Trophoblast cell (in vitro differentiated cells and primary cell): ENCODE measurements at regions not wholly inside any gene's neighbourhood (a gene's known extent, or its start where the extent isn't known, plus 50 kb on each side); places are given as distances from the start of the nearest gene placed in this dataset.

Experiments used
- DNase-seq, 2 donors: peaks; one replicate each; pipeline ENCODE4 v3.0.0-alpha.2; 2016
- H2AFZ ChIP-seq: 2 replicates; pipeline ENCODE4 v1.6.1; 2013; ENCODE audit warnings: low read length, moderate library complexity, mild to moderate bottlenecking; ENCODE audit not compliant: insufficient read depth, poor library complexity
- H2AK5ac ChIP-seq: 2 replicates; pipeline ENCODE4 v1.6.1; 2013; ENCODE audit warnings: mild to moderate bottlenecking, low read length
- H2BK120ac ChIP-seq: 2 replicates; pipeline ENCODE4 v1.6.1; 2013; ENCODE audit warnings: low read length, mild to moderate bottlenecking, moderate library complexity; ENCODE audit not compliant: insufficient read depth, poor library complexity
- H2BK12ac ChIP-seq: 2 replicates; pipeline ENCODE4 v1.6.1; 2013; ENCODE audit warnings: mild to moderate bottlenecking, low read length, moderate library complexity
- H2BK5ac ChIP-seq: 2 replicates; pipeline ENCODE4 v1.6.1; 2013; ENCODE audit warnings: low read length, low read depth, moderate library complexity, mild to moderate bottlenecking; ENCODE audit not compliant: poor library complexity
- H3K14ac ChIP-seq: 2 replicates; pipeline ENCODE4 v1.6.1; 2013; ENCODE audit warnings: mild to moderate bottlenecking, low read length
- H3K18ac ChIP-seq: 2 replicates; pipeline ENCODE4 v1.6.1; 2013; ENCODE audit warnings: mild to moderate bottlenecking, low read length
- H3K23ac ChIP-seq: 2 replicates; pipeline ENCODE4 v1.6.1; 2013; ENCODE audit warnings: low read length
- H3K27ac ChIP-seq: 2 replicates; pipeline ENCODE4 v1.5.1; 2013; ENCODE audit warnings: low read depth, mild to moderate bottlenecking, inconsistent platforms, low read length, moderate library complexity
- H3K27me3 ChIP-seq: 2 replicates; pipeline ENCODE4 v1.6.1; 2013; ENCODE audit warnings: inconsistent platforms, mild to moderate bottlenecking, low read length, moderate library complexity; ENCODE audit not compliant: insufficient read depth
- H3K36me3 ChIP-seq, 2 experiments: 1 replicate in 1 of 2; 2 replicates in 1 of 2; pipeline ENCODE4 v1.6.1; 2013; ENCODE audit warnings: low read length in 2 of 2, mild to moderate bottlenecking in 2 of 2, moderate library complexity in 1 of 2; ENCODE audit not compliant: insufficient read depth in 2 of 2, control insufficient read depth in 1 of 2
- H3K4ac ChIP-seq: 2 replicates; pipeline ENCODE4 v1.6.1; 2013; ENCODE audit warnings: low read depth, mild to moderate bottlenecking, low read length, moderate library complexity
- H3K4me1 ChIP-seq, 2 experiments: 1 replicate in 1 of 2; 2 replicates in 1 of 2; pipeline ENCODE4 v1.6.1; 2013; ENCODE audit warnings: low read length in 2 of 2, mild to moderate bottlenecking in 2 of 2, moderate library complexity in 1 of 2; ENCODE audit not compliant: insufficient read depth in 2 of 2, control insufficient read depth in 1 of 2
- H3K4me2 ChIP-seq: 2 replicates; pipeline ENCODE4 v1.6.1; 2013; ENCODE audit warnings: inconsistent platforms, mild to moderate bottlenecking, low read length, moderate library complexity
- H3K4me3 ChIP-seq: 2 replicates; pipeline ENCODE4 v1.5.1; 2013; ENCODE audit warnings: mild to moderate bottlenecking, low read depth, low read length, inconsistent platforms
- H3K79me1 ChIP-seq: one replicate; pipeline ENCODE4 v1.6.1; 2013; ENCODE audit warnings: low read length
- H3K79me2 ChIP-seq: 2 replicates; pipeline ENCODE4 v1.6.1; 2013; ENCODE audit warnings: low read length, mild to moderate bottlenecking; ENCODE audit not compliant: control insufficient read depth, insufficient read depth, poor library complexity
- H3K9ac ChIP-seq: 2 replicates; pipeline ENCODE4 v1.6.1; 2013; ENCODE audit warnings: mild to moderate bottlenecking, low read length
- H3K9me3 ChIP-seq: 2 replicates; pipeline ENCODE4 v1.6.1; 2013; ENCODE audit warnings: low read depth, mild to moderate bottlenecking, control low read depth, inconsistent platforms, low read length; ENCODE audit not compliant: insufficient read depth
- H4K12ac ChIP-seq: 2 replicates; pipeline ENCODE4 v1.6.1; 2013; ENCODE audit warnings: low read depth, mild to moderate bottlenecking, low read length, moderate library complexity
- H4K8ac ChIP-seq: 2 replicates; pipeline ENCODE4 v1.6.1; 2013; ENCODE audit warnings: low read depth, mild to moderate bottlenecking, low read length, moderate library complexity
- H4K91ac ChIP-seq: one replicate; pipeline ENCODE4 v1.6.1; 2013; ENCODE audit warnings: low read depth, mild to moderate bottlenecking, low read length, moderate library complexity
- WGBS: extraction: QIAGEN DNeasy Blood & Tissue Kit; methylation state at CpG from one replicate; pipeline ENCODE4 v1.1.7; 2013; ENCODE audit warnings: missing lambda C conversion rate; ENCODE audit not compliant: insufficient read length, insufficient coverage; ENCODE audit errors: extremely low coverage; 5-methylcytosine and 5-hydroxymethylcytosine counted together

DNA sequence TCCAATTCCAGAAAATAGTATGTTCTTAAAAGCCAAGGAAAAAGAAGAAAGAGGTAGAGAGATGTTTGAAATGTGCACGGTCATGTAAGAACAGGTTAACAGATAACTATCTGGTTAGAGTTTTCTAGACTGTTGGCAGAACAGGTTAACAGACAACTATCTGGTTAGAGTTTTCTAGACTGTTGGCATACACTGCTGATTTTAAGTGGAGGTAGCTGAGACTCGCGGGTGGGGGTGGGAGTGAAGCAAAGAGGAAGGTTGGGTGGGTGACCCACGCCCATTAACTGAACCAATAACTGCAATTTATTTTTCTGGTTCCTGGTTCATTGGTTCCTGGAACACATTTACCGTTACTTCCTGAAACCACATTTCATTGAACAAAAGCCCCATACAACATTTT is 157.5 kb downstream of the ELOVL4 start:
- H3K9me3 ChIP-seq, result no peaks in the 10 kb centered on the region
- H2AFZ ChIP-seq, result no peak overlapping the region
- no peak overlapping the region for H3K4me3 ChIP-seq
- no peaks in the 10 kb centered on the region for H3K79me2 ChIP-seq
- no peak overlapping the region for H4K8ac ChIP-seq
- H3K18ac ChIP-seq, result no peak overlapping the region
- H2AK5ac ChIP-seq, result no peak overlapping the region
- H3K27me3 ChIP-seq, result no peaks in the 10 kb centered on the region
- no peak overlapping the region for H2BK120ac ChIP-seq
- no peak overlapping the region for H3K23ac ChIP-seq
- no peak overlapping the region for H3K4ac ChIP-seq
- no peaks in the 10 kb centered on the region for H3K36me3 ChIP-seq
- H3K9ac ChIP-seq, result no peak overlapping the region
- no CpG with 5 or more reads among the region's 5 CpGs for WGBS
- H2BK5ac ChIP-seq, result no peak overlapping the region
- peaks cover 2% of the 10 kb centered on the region for H3K79me1 ChIP-seq
- no peak overlapping the region for H2BK12ac ChIP-seq
- DNase-seq, result no peak
- no peak overlapping the region for H4K91ac ChIP-seq
- H3K4me2 ChIP-seq, result no peak overlapping the region
- no peak overlapping the region for H3K14ac ChIP-seq
- H3K27ac ChIP-seq, result no peak overlapping the region
- no peak overlapping the region for H4K12ac ChIP-seq
- peaks cover 0 to 3% of the 10 kb centered on the region in 2 experiments for H3K4me1 ChIP-seq

DNA sequence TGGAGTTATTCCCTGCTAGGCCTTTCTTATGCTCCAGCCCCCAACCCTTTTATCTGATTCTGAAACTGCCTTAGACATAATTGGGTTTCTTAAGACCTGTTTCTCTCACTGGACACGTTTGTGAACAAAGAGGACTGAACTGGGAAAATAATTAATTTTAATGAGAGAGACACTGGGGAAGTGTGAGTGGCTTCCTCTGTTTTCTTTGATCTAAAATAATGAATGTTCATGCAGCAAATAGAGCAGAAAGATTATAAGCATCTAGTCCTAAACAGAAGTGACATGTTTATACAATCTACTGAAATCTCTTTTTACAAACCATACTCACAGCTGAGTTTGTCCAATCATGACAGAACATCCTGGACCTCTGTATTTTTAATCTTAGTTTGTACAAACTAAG is 157.6 kb downstream of the SH3BGRL2 start:
- Histone ChIP-seq H3K27ac (no peak overlapping the region), H3K9ac (no peak overlapping the region), H2BK120ac (no peak overlapping the region), H3K27me3 (no peaks in the 10 kb centered on the region), H3K79me1 (peaks cover 2% of the 10 kb centered on the region), H3K14ac (no peak overlapping the region), H3K18ac (no peak overlapping the region), H4K8ac (no peak overlapping the region), H3K4me3 (no peak overlapping the region), H4K12ac (no peak overlapping the region), H3K23ac (no peak overlapping the region), H2AFZ (no peak overlapping the region), H3K79me2 (no peaks in the 10 kb centered on the region), H3K36me3 (no peaks in the 10 kb centered on the region), H3K4me2 (no peak overlapping the region), H2BK5ac (no peak overlapping the region), H3K4ac (no peak overlapping the region), H2BK12ac (no peak overlapping the region), H3K9me3 (no peaks in the 10 kb centered on the region), H2AK5ac (no peak overlapping the region), H3K4me1 (peaks cover 0 to 3% of the 10 kb centered on the region in 2 experiments), H4K91ac (no peak overlapping the region)
- WGBS, result no CpG with 5 or more reads among the region's 1 CpG
- no peak for DNase-seq

DNA sequence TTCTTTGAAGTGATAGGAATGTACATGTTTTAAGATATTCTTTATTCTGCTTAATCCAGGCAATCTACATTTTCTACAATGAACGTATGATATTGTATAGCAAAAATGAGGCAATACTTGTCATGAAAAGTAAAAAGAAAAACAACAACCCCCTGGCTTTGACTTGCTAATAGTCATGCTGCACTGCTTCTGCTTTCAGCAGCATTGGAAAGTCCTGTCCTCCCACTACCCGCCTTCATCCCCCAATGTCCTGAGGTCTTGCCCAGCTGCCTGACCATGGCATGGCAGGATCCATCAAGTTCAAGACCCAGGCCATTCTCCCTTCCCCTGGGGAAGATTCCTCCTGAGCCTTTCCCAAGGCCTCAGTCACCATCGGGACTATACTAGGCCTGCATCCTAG is 156.5 kb downstream of the SH3BGRL2 start:
- Histone ChIP-seq H4K12ac (no peak overlapping the region), H4K8ac (peak overlapping the region; percentile 4), H2BK5ac (no peak overlapping the region), H2BK120ac (peak overlapping the region; percentile 22), H3K36me3 (no peaks in the 10 kb centered on the region), H2BK12ac (peak overlapping the region; percentile 23), H3K4me1 (peaks cover 0 to 3% of the 10 kb centered on the region in 2 experiments), H3K23ac (no peak overlapping the region), H3K79me2 (no peaks in the 10 kb centered on the region), H3K4me3 (no peak overlapping the region), H3K9me3 (no peaks in the 10 kb centered on the region), H3K14ac (no peak overlapping the region), H3K9ac (no peak overlapping the region), H3K18ac (no peak overlapping the region), H2AK5ac (no peak overlapping the region), H3K27ac (no peak overlapping the region), H3K79me1 (peaks cover 2% of the 10 kb centered on the region), H2AFZ (no peak overlapping the region), H3K4me2 (no peak overlapping the region), H3K27me3 (no peaks in the 10 kb centered on the region), H3K4ac (no peak overlapping the region), H4K91ac (no peak overlapping the region)
- DNase-seq, result no peak
- no CpG with 5 or more reads among the region's 3 CpGs for WGBS

DNA sequence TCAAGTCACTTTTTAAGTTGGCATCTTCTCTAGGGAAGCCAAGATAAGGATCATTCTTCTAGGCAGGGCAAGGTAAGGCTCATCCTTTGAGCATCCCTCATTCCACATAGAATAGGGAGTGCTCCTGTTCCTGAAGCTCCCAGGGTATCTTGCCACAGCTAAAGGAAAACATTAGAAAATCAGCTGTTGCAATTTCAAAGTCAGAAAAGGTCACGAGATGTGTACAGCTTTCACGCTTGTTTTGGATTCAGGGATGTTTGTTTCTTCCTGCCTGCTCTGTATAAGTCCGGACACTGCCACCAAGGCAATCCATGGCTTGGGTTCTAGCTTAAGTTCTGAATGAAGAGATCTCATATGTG is 153.2 kb downstream of the SH3BGRL2 start:
- H3K18ac ChIP-seq, result no peak overlapping the region
- H3K23ac ChIP-seq, result no peak overlapping the region
- no peak overlapping the region for H2AK5ac ChIP-seq
- no peaks in the 10 kb centered on the region for H3K79me1 ChIP-seq
- no peaks in the 10 kb centered on the region for H3K36me3 ChIP-seq
- H3K4me1 ChIP-seq, result no peaks in the 10 kb centered on the region
- H3K79me2 ChIP-seq, result no peaks in the 10 kb centered on the region
- no peak overlapping the region for H2BK120ac ChIP-seq
- no peaks in the 10 kb centered on the region for H3K27me3 ChIP-seq
- H3K14ac ChIP-seq, result no peak overlapping the region
- no peak overlapping the region for H4K8ac ChIP-seq
- H4K12ac ChIP-seq, result no peak overlapping the region
- H2AFZ ChIP-seq, result no peak overlapping the region
- DNase-seq, result no peak
- H2BK12ac ChIP-seq, result no peak overlapping the region
- no CpG with 5 or more reads among the region's 3 CpGs for WGBS
- no peaks in the 10 kb centered on the region for H3K9me3 ChIP-seq
- H4K91ac ChIP-seq, result no peak overlapping the region
- no peak overlapping the region for H3K9ac ChIP-seq
- H3K4me3 ChIP-seq, result no peak overlapping the region
- H2BK5ac ChIP-seq, result no peak overlapping the region
- no peak overlapping the region for H3K4ac ChIP-seq
- no peak overlapping the region for H3K4me2 ChIP-seq
- no peak overlapping the region for H3K27ac ChIP-seq
